ENCODE measurements at regions not wholly inside any gene's neighbourhood (a gene's known extent, or its start where the extent isn't known, plus 50 kb on each side); places are given as distances from the start of the nearest gene placed in this dataset.

- WGBS (ENCODE audit: insufficient coverage, low coverage, low lambda C conversion rate, missing lambda C conversion rate): 44% methylated on average over 5 of the region's 5 CpGs
- intact Hi-C loops (cut with DNase I): no loop called here
- no peak for DNase-seq
- peak in 1 of 4 donors; percentile 38 for ATAC-seq
- Histone ChIP-seq H3K4me1 (no peaks in the 10 kb centered on the region), H3K36me3 (no peaks in the 10 kb centered on the region), H3K27me3 (no peaks in the 10 kb centered on the region), H3K27ac (no peak overlapping the region), H3K9me3 (no peaks in the 10 kb centered on the region), H3K4me3 (no peak overlapping the region)
- TF ChIP-seq CTCF (IDR thresholded peaks at IDR 0.05): no peak
- TF ChIP-seq POLR2A (IDR thresholded peaks at IDR 0.05): no peak
These were observed 199.1 kb upstream of the SLC14A2 start for GRCh38 chr18:45416168-45416567.

GRCh38 chr18:45417392-45417791 lies 197.9 kb upstream of the SLC14A2 start:
- no peak for ATAC-seq
- no peaks in the 10 kb centered on the region for H3K36me3 ChIP-seq
- WGBS (ENCODE audit: insufficient coverage, low coverage, low lambda C conversion rate, missing lambda C conversion rate): 31% methylated on average over 3 of the region's 3 CpGs
- H3K4me1 ChIP-seq: no peaks in the 10 kb centered on the region
- H3K9me3 ChIP-seq: no peaks in the 10 kb centered on the region
- intact Hi-C loops (cut with DNase I): no loop called here
- DNase-seq: no peak
- no peak overlapping the region for H3K27ac ChIP-seq
- no peaks in the 10 kb centered on the region for H3K27me3 ChIP-seq
- H3K4me3 ChIP-seq: no peak overlapping the region
- no peak for TF ChIP-seq CTCF (IDR thresholded peaks at IDR 0.05)
- no peak for TF ChIP-seq POLR2A (IDR thresholded peaks at IDR 0.05)

- Histone ChIP-seq H3K27ac (no peak overlapping the region), H3K9me3 (no peaks in the 10 kb centered on the region), H3K27me3 (no peaks in the 10 kb centered on the region), H3K4me1 (no peaks in the 10 kb centered on the region), H3K36me3 (no peaks in the 10 kb centered on the region), H3K4me3 (no peak overlapping the region)
- no peak for TF ChIP-seq CTCF (IDR thresholded peaks at IDR 0.05)
- no peak for TF ChIP-seq POLR2A (IDR thresholded peaks at IDR 0.05)
- intact Hi-C loops (cut with DNase I): no loop called here
- ATAC-seq (no peak), DNase-seq (no peak)
These were observed 191.6 kb upstream of the SLC14A2 start for GRCh38 chr18:45423659-45424058.

GRCh38 chr18:45430041-45430440 lies 185.2 kb upstream of the SLC14A2 start:
- Histone ChIP-seq H3K36me3 (no peaks in the 10 kb centered on the region), H3K27me3 (no peaks in the 10 kb centered on the region), H3K9me3 (no peaks in the 10 kb centered on the region), H3K27ac (no peak overlapping the region), H3K4me1 (no peaks in the 10 kb centered on the region), H3K4me3 (no peak overlapping the region)
- intact Hi-C loops (cut with DNase I): no loop called here
- TF ChIP-seq POLR2A (IDR thresholded peaks at IDR 0.05) (no peak), CTCF (IDR thresholded peaks at IDR 0.05) (no peak)
- ATAC-seq: no peak
- DNase-seq: no peak

- no peak for TF ChIP-seq POLR2A (IDR thresholded peaks at IDR 0.05)
- no peak for TF ChIP-seq CTCF (IDR thresholded peaks at IDR 0.05)
- WGBS (ENCODE audit: insufficient coverage, low coverage, low lambda C conversion rate, missing lambda C conversion rate): 40% methylated on average over 3 of the region's 3 CpGs
- ATAC-seq: no peak
- intact Hi-C loops (cut with DNase I): no loop called here
- H3K27ac ChIP-seq: no peak overlapping the region
- no peaks in the 10 kb centered on the region for H3K4me1 ChIP-seq
- H3K9me3 ChIP-seq: no peaks in the 10 kb centered on the region
- no peaks in the 10 kb centered on the region for H3K27me3 ChIP-seq
- no peak for DNase-seq
- H3K36me3 ChIP-seq: no peaks in the 10 kb centered on the region
- no peak overlapping the region for H3K4me3 ChIP-seq
These were observed 179.5 kb upstream of the SLC14A2 start for GRCh38 chr18:45435810-45436209.

All from right lobe of liver (tissue), 6 donors.